VCaP (cell line): ENCODE measurements at regions not wholly inside any gene's neighbourhood (a gene's known extent, or its start where the extent isn't known, plus 50 kb on each side); places are given as distances from the start of the nearest gene placed in this dataset.
"Not testable (repeated sequence)": the region's sequence is repeated elsewhere in the genome, so short reads cannot be mapped to it uniquely, and the experiment has no call there.

Experiments
- H3K27ac ChIP-seq: fragments of 450-650 bp; 2 replicates; pipeline ENCODE4 v1.5.1; 2017
- CTCF ChIP-seq: fragments of 450-650 bp; conservative IDR thresholded peaks from 2 replicates; pipeline ENCODE4 v1.5.1; 2017; ENCODE audit warnings: mild to moderate bottlenecking, moderate library complexity

- peak overlapping the region; percentile 44 for H3K27ac ChIP-seq
- TF ChIP-seq CTCF, result no peak
Measured at GRCh38 chr3:20836801-20837200, 650.8 kb upstream of the SGO1 start.

- TF ChIP-seq CTCF, result no peak
- H3K27ac ChIP-seq, result no peak overlapping the region
Measured at GRCh38 chr3:20832963-20833362, 647.0 kb upstream of the SGO1 start.

- H3K27ac ChIP-seq, result no peak overlapping the region
- TF ChIP-seq CTCF, result no peak
Measured at GRCh38 chr3:20822251-20822650, 636.2 kb upstream of the SGO1 start.

- not testable (repeated sequence) for H3K27ac ChIP-seq
Measured at GRCh38 chr3:20820872-20821271, 634.9 kb upstream of the SGO1 start.

GRCh38 chr3:20811631-20812030, 625.6 kb upstream of the SGO1 start:
- no peak overlapping the region for H3K27ac ChIP-seq
- TF ChIP-seq CTCF, result no peak

- no peak for TF ChIP-seq CTCF
- H3K27ac ChIP-seq, result no peak overlapping the region
Measured at GRCh38 chr3:20811006-20811405, 625.0 kb upstream of the SGO1 start.

GRCh38 chr3:20810555-20810954, 624.5 kb upstream of the SGO1 start:
- no peak overlapping the region for H3K27ac ChIP-seq
- no peak for TF ChIP-seq CTCF

- no peak for TF ChIP-seq CTCF
- H3K27ac ChIP-seq, result no peak overlapping the region
Measured at GRCh38 chr3:20809356-20809755, 623.4 kb upstream of the SGO1 start.
